ENCODE measurements at regions not wholly inside any gene's neighbourhood (a gene's known extent, or its start where the extent isn't known, plus 50 kb on each side); places are given as distances from the start of the nearest gene placed in this dataset.

GRCh38 chr10:104505521-104506042 is 135.5 kb upstream of the SORCS3 start:
- no TSS peak for BruUV-seq (replicated peaks)

GRCh38 chr10:104509981-104510380 is 131.1 kb upstream of the SORCS3 start:
- H3K4me2 ChIP-seq (ENCODE audit: low read length) = no peak overlapping the region
- H3K9me3 ChIP-seq (ENCODE audit: low read length) = no peaks in the 10 kb centered on the region
- no peaks in the 10 kb centered on the region for H3K36me3 ChIP-seq (ENCODE audit: low read depth, low read length)
- peaks cover 33% of the 10 kb centered on the region for H3K27me3 ChIP-seq (ENCODE audit: low read length)
- no peaks in the 10 kb centered on the region for H3K4me1 ChIP-seq (ENCODE audit: insufficient read depth, low read length)
- H3K27ac ChIP-seq (ENCODE audit: low read length) = no peak overlapping the region
- no peak overlapping the region for H3K9ac ChIP-seq (ENCODE audit: low read length)
- no peaks in the 10 kb centered on the region for H3K79me2 ChIP-seq (ENCODE audit: low read length)
- H3F3A ChIP-seq (ENCODE audit: low read length, unreplicated experiment) = no peaks in the 10 kb centered on the region
- POLR2A ChIA-PET (ENCODE audit: unreplicated experiment) = no interaction called here
- intact Hi-C loops (cut with micrococcal nuclease) = no loop called here
- H4K20me1 ChIP-seq (ENCODE audit: low read length) = no peaks in the 10 kb centered on the region
- CTCF ChIA-PET = no interaction called here
- no peaks in the 10 kb centered on the region for H3K9me2 ChIP-seq (replicated peaks; ENCODE audit: low read length)
- no peak overlapping the region for H3K4me3 ChIP-seq (ENCODE audit: low read length)
- no peak overlapping the region for H2AFZ ChIP-seq (ENCODE audit: low read length)
- BruUV-seq (replicated peaks) = no TSS peak
- no peak for DNase-seq
- no peak for TF ChIP-seq EZH2 (IDR thresholded peaks at IDR 0.05; ENCODE audit: low read length, unreplicated experiment)
- TF ChIP-seq EZH2phosphoT487 (IDR thresholded peaks at IDR 0.05; ENCODE audit: borderline replicate concordance, low read length) = no peak
- no peak for TF ChIP-seq CTCF (conservative IDR thresholded peaks at IDR 0.05; ENCODE audit: low read depth, low read length)
- ATAC-seq = no peak

More at GRCh38 chr10:104505521-104506042, 135.5 kb upstream of the SORCS3 start:
- Histone ChIP-seq H3K79me2 (ENCODE audit: low read length) (no peaks in the 10 kb centered on the region), H3K36me3 (ENCODE audit: low read depth, low read length) (no peaks in the 10 kb centered on the region), H2AFZ (ENCODE audit: low read length) (no peak overlapping the region), H3K4me2 (ENCODE audit: low read length) (no peak overlapping the region), H3K4me1 (ENCODE audit: insufficient read depth, low read length) (no peaks in the 10 kb centered on the region), H3K9me3 (ENCODE audit: low read length) (no peaks in the 10 kb centered on the region), H4K20me1 (ENCODE audit: low read length) (no peaks in the 10 kb centered on the region), H3K27ac (ENCODE audit: low read length) (no peak overlapping the region), H3K4me3 (ENCODE audit: low read length) (no peak overlapping the region), H3K9me2 (replicated peaks; ENCODE audit: low read length) (no peaks in the 10 kb centered on the region), H3K9ac (ENCODE audit: low read length) (no peak overlapping the region), H3K27me3 (ENCODE audit: low read length) (peaks cover 52% of the 10 kb centered on the region), H3F3A (ENCODE audit: low read length, unreplicated experiment) (no peaks in the 10 kb centered on the region)
- POLR2A ChIA-PET (ENCODE audit: unreplicated experiment) = no interaction called here
- TF ChIP-seq EZH2phosphoT487 (IDR thresholded peaks at IDR 0.05; ENCODE audit: borderline replicate concordance, low read length) (no peak), CTCF (conservative IDR thresholded peaks at IDR 0.05; ENCODE audit: low read depth, low read length) (no peak), EZH2 (IDR thresholded peaks at IDR 0.05; ENCODE audit: low read length, unreplicated experiment) (no peak)
- ATAC-seq = no peak
- intact Hi-C loops (cut with micrococcal nuclease) = no loop called here
- CTCF ChIA-PET = no interaction called here
- no peak for DNase-seq

GRCh38 chr10:104510644-104511043 is 130.4 kb upstream of the SORCS3 start:
- ATAC-seq = no peak
- no peak for DNase-seq
- peaks cover 33% of the 10 kb centered on the region for H3K27me3 ChIP-seq (ENCODE audit: low read length)
- ChIA-PET CTCF (no interaction called here), POLR2A (ENCODE audit: unreplicated experiment) (no interaction called here)
- no peak for TF ChIP-seq EZH2phosphoT487 (IDR thresholded peaks at IDR 0.05; ENCODE audit: borderline replicate concordance, low read length)
- TF ChIP-seq EZH2 (IDR thresholded peaks at IDR 0.05; ENCODE audit: low read length, unreplicated experiment) = no peak
- no peak for TF ChIP-seq CTCF (conservative IDR thresholded peaks at IDR 0.05; ENCODE audit: low read depth, low read length)
- H3K79me2 ChIP-seq (ENCODE audit: low read length) = no peaks in the 10 kb centered on the region
- intact Hi-C loops (cut with micrococcal nuclease) = no loop called here
- no peaks in the 10 kb centered on the region for H3K4me1 ChIP-seq (ENCODE audit: insufficient read depth, low read length)
- no peak overlapping the region for H3K4me3 ChIP-seq (ENCODE audit: low read length)
- no peak overlapping the region for H3K4me2 ChIP-seq (ENCODE audit: low read length)
- H3K9me2 ChIP-seq (replicated peaks; ENCODE audit: low read length) = no peaks in the 10 kb centered on the region
- BruUV-seq (replicated peaks) = no TSS peak
- H3K27ac ChIP-seq (ENCODE audit: low read length) = no peak overlapping the region
- no peaks in the 10 kb centered on the region for H4K20me1 ChIP-seq (ENCODE audit: low read length)
- no peaks in the 10 kb centered on the region for H3K36me3 ChIP-seq (ENCODE audit: low read depth, low read length)
- no peaks in the 10 kb centered on the region for H3F3A ChIP-seq (ENCODE audit: low read length, unreplicated experiment)
- H3K9ac ChIP-seq (ENCODE audit: low read length) = no peak overlapping the region
- H2AFZ ChIP-seq (ENCODE audit: low read length) = no peak overlapping the region
- H3K9me3 ChIP-seq (ENCODE audit: low read length) = no peaks in the 10 kb centered on the region
